H9 (cell line): ENCODE measurements at regions not wholly inside any gene's neighbourhood (a gene's known extent, or its start where the extent isn't known, plus 50 kb on each side); places are given as distances from the start of the nearest gene placed in this dataset.

ENCODE experiments used
- DNase-seq: peaks from one replicate; pipeline ENCODE4 v3.0.0-alpha.2; 2017
- H2AFZ ChIP-seq: one replicate; pipeline ENCODE4 v1.6.1; 2013; ENCODE audit warnings: mild to moderate bottlenecking, low read length, control low read depth, moderate library complexity
- H2AK5ac ChIP-seq: 2 replicates; pipeline ENCODE4 v1.6.1; 2013; ENCODE audit warnings: low read length, control low read depth, mixed read lengths; ENCODE audit not compliant: insufficient read length
- H2BK120ac ChIP-seq: one replicate; pipeline ENCODE4 v1.6.1; 2013; ENCODE audit warnings: low read depth, mild to moderate bottlenecking, low read length, control low read depth, inconsistent platforms; ENCODE audit not compliant: poor library complexity, severe bottlenecking
- H2BK12ac ChIP-seq: 2 replicates; pipeline ENCODE4 v1.6.1; 2013; ENCODE audit warnings: low read length, control low read depth, mixed read lengths, low read depth; ENCODE audit not compliant: insufficient read length
- H2BK15ac ChIP-seq: 2 replicates; pipeline ENCODE4 v1.6.1; 2013; ENCODE audit warnings: low read depth, low read length, control low read depth
- H2BK20ac ChIP-seq: one replicate; pipeline ENCODE4 v1.6.1; 2013; ENCODE audit warnings: low read depth, mild to moderate bottlenecking, low read length, control low read depth, inconsistent platforms; ENCODE audit not compliant: poor library complexity, severe bottlenecking
- H2BK5ac ChIP-seq: 2 replicates; pipeline ENCODE4 v1.6.1; 2013; ENCODE audit warnings: low read length, control low read depth, mixed read lengths; ENCODE audit not compliant: insufficient read length
- H3K14ac ChIP-seq: 2 replicates; pipeline ENCODE4 v1.6.1; 2013; ENCODE audit warnings: low read length, control low read depth; ENCODE audit not compliant: insufficient read depth
- H3K18ac ChIP-seq: 2 replicates; pipeline ENCODE4 v1.6.1; 2013; ENCODE audit warnings: low read depth, mild to moderate bottlenecking, mixed read lengths, low read length, control low read depth; ENCODE audit not compliant: insufficient read length
- H3K23ac ChIP-seq: 2 replicates; pipeline ENCODE4 v1.6.1; 2013; ENCODE audit warnings: low read length, control low read depth, mixed read lengths, low read depth; ENCODE audit not compliant: insufficient read length
- H3K23me2 ChIP-seq: 2 replicates; pipeline ENCODE4 v1.6.1; 2013; ENCODE audit warnings: low read depth, mild to moderate bottlenecking, mixed read lengths, low read length, control low read depth; ENCODE audit not compliant: insufficient read length, poor library complexity, severe bottlenecking
- H3K27ac ChIP-seq: 2 replicates; pipeline ENCODE4 v1.5.1; 2013; ENCODE audit warnings: low read length, control low read depth, mixed read lengths, low read depth; ENCODE audit not compliant: insufficient read length
- H3K27me3 ChIP-seq: 2 replicates; pipeline ENCODE4 v1.6.1; 2013; ENCODE audit warnings: low read length, control low read depth, inconsistent platforms; ENCODE audit not compliant: insufficient read depth
- H3K4ac ChIP-seq: 2 replicates; pipeline ENCODE4 v1.6.1; 2013; ENCODE audit warnings: low read depth, mild to moderate bottlenecking, control low read depth, inconsistent platforms, low read length, moderate library complexity
- H3K4me1 ChIP-seq: 2 replicates; pipeline ENCODE4 v1.6.1; 2013; ENCODE audit warnings: low read length, control low read depth, inconsistent platforms; ENCODE audit not compliant: insufficient read depth
- H3K4me2 ChIP-seq: 2 replicates; pipeline ENCODE4 v1.6.1; 2013; ENCODE audit warnings: low read length, control low read depth, mixed read lengths; ENCODE audit not compliant: insufficient read length, insufficient read depth
- H3K56ac ChIP-seq: 2 replicates; pipeline ENCODE4 v1.6.1; 2013; ENCODE audit warnings: low read depth, mild to moderate bottlenecking, mixed read lengths, low read length, control low read depth; ENCODE audit not compliant: insufficient read length
- H3K79me1 ChIP-seq: 2 replicates; pipeline ENCODE4 v1.6.1; 2013; ENCODE audit warnings: low read depth, mild to moderate bottlenecking, moderate library complexity, low read length, control low read depth, inconsistent platforms; ENCODE audit not compliant: insufficient read depth, poor library complexity, severe bottlenecking
- H3K79me2 ChIP-seq: 2 replicates; pipeline ENCODE4 v1.6.1; 2013; ENCODE audit warnings: low read length, control low read depth, inconsistent platforms; ENCODE audit not compliant: insufficient read depth
- H3K9ac ChIP-seq: 2 replicates; pipeline ENCODE4 v1.6.1; 2013; ENCODE audit warnings: low read length, control low read depth, mixed read lengths; ENCODE audit not compliant: insufficient read length; ENCODE audit errors: extremely low read depth
- H3K9me3 ChIP-seq: one replicate; pipeline ENCODE4 v1.6.1; 2013; ENCODE audit warnings: low read depth, low read length, inconsistent platforms; ENCODE audit not compliant: control insufficient read depth
- H3T11ph ChIP-seq: one replicate; pipeline ENCODE4 v1.6.1; 2013; ENCODE audit warnings: mild to moderate bottlenecking, low read length, control low read depth, inconsistent platforms
- H4K20me1 ChIP-seq: one replicate; pipeline ENCODE4 v1.6.1; 2013; ENCODE audit not compliant: control insufficient read depth, insufficient read length, insufficient read depth
- H4K5ac ChIP-seq: 2 replicates; pipeline ENCODE4 v1.6.1; 2013; ENCODE audit warnings: low read depth, mild to moderate bottlenecking, mixed read lengths, low read length, control low read depth; ENCODE audit not compliant: insufficient read length
- H4K8ac ChIP-seq: replicated peaks from 2 replicates; pipeline ENCODE4 v1.6.1; 2013; ENCODE audit warnings: low read length, control low read depth, mixed read lengths, low read depth; ENCODE audit not compliant: insufficient read length
- H4K91ac ChIP-seq: 2 replicates; pipeline ENCODE4 v1.6.1; 2013; ENCODE audit warnings: low read depth, mild to moderate bottlenecking, moderate library complexity, mixed read lengths, low read length, control low read depth; ENCODE audit not compliant: insufficient read length
- H3K27ac Mint-ChIP-seq, 3 experiments: 2 replicates in 2 of 3; 3 replicates in 1 of 3; pipeline ENCODE4 v1.8.0; 2020 to 2021; ENCODE audit warnings: mixed read lengths in 3 of 3, mild to moderate bottlenecking in 1 of 3, moderate library complexity in 1 of 3
- H3K27me3 Mint-ChIP-seq: 2 replicates; pipeline ENCODE4 v1.8.0; 2021; ENCODE audit warnings: low read depth, mild to moderate bottlenecking, moderate library complexity, mixed read lengths
- H3K36me3 Mint-ChIP-seq, 3 experiments: 2 replicates in 2 of 3; 3 replicates in 1 of 3; pipeline ENCODE4 v1.8.0; 2020 to 2021; ENCODE audit warnings: low read depth in 3 of 3, mixed read lengths in 3 of 3; ENCODE audit not compliant: insufficient read depth in 1 of 3
- H3K4me1 Mint-ChIP-seq, 2 experiments: 2 replicates each; pipeline ENCODE4 v1.8.0; 2020; ENCODE audit warnings: mixed read lengths in 2 of 2
- H3K4me3 Mint-ChIP-seq, 2 experiments: 2 replicates in 1 of 2; 3 replicates in 1 of 2; pipeline ENCODE4 v1.8.0; 2020 to 2021; ENCODE audit warnings: mild to moderate bottlenecking in 2 of 2, mixed read lengths in 2 of 2, moderate library complexity in 1 of 2
- H3K9me3 Mint-ChIP-seq, 2 experiments: 2 replicates in 1 of 2; 3 replicates in 1 of 2; pipeline ENCODE4 v1.8.0; 2020; ENCODE audit warnings: mild to moderate bottlenecking in 2 of 2, mixed read lengths in 2 of 2, moderate library complexity in 1 of 2
- CTCF ChIP-seq: fragments of 200-600 bp; sonication (generic); conservative IDR thresholded peaks from 3 replicates; pipeline ENCODE4 v1.8.0; 2021; ENCODE audit warnings: antibody characterized with exemption, mild to moderate bottlenecking
- WGBS: extraction: QIAGEN DNeasy Blood & Tissue Kit; methylation state at CpG from one replicate; pipeline ENCODE4 v1.1.7; 2013; ENCODE audit warnings: missing lambda C conversion rate, low lambda C conversion rate, mixed read lengths; ENCODE audit not compliant: insufficient read length; ENCODE audit errors: extremely low coverage; 5-methylcytosine and 5-hydroxymethylcytosine counted together

GRCh38 chr5:159560088-159560487, 229.8 kb upstream of the IL12B start:
- no peaks in the 10 kb centered on the region for H3K4me1 Mint-ChIP-seq
- no peaks in the 10 kb centered on the region for H3K9me3 ChIP-seq
- WGBS = no CpG with 5 or more reads among the region's 7 CpGs
- no peak overlapping the region for H3K4me2 ChIP-seq
- H2AK5ac ChIP-seq = no peak overlapping the region
- H3K9ac ChIP-seq = no peak overlapping the region
- no peak overlapping the region for H3K4ac ChIP-seq
- no peak overlapping the region for H3K14ac ChIP-seq
- H3K27ac ChIP-seq = no peak overlapping the region
- peaks cover 5% of the 10 kb centered on the region; the same call in 1 of the 2 replicates for H3K27me3 Mint-ChIP-seq
- H3K23ac ChIP-seq = no peak overlapping the region
- no peaks in the 10 kb centered on the region; a peak in 1 of 5 replicates for H3K9me3 Mint-ChIP-seq
- H3K79me1 ChIP-seq = no peaks in the 10 kb centered on the region
- no peak overlapping the region for H3T11ph ChIP-seq
- H3K4me1 ChIP-seq = no peaks in the 10 kb centered on the region
- H4K5ac ChIP-seq = no peak overlapping the region
- H2BK12ac ChIP-seq = no peak overlapping the region
- no peak overlapping the region for H2AFZ ChIP-seq
- no peak overlapping the region for H4K91ac ChIP-seq
- no peak overlapping the region for H4K8ac ChIP-seq
- no peaks in the 10 kb centered on the region for H3K23me2 ChIP-seq
- no peaks in the 10 kb centered on the region for H3K27me3 ChIP-seq
- no peak overlapping the region for H2BK120ac ChIP-seq
- H3K56ac ChIP-seq = no peak overlapping the region
- no peak overlapping the region for H2BK20ac ChIP-seq
- H3K27ac Mint-ChIP-seq = no peak overlapping the region
- no peak overlapping the region for H3K18ac ChIP-seq
- no peak overlapping the region for H2BK15ac ChIP-seq
- H2BK5ac ChIP-seq = no peak overlapping the region
- no peak for TF ChIP-seq CTCF
- H3K36me3 Mint-ChIP-seq = no peaks in the 10 kb centered on the region
- no peak overlapping the region for H3K4me3 Mint-ChIP-seq
- no peaks in the 10 kb centered on the region for H4K20me1 ChIP-seq
- DNase-seq = no peak
- H3K79me2 ChIP-seq = no peaks in the 10 kb centered on the region
